ENCODE measurements at regions not wholly inside any gene's neighbourhood (a gene's known extent, or its start where the extent isn't known, plus 50 kb on each side); places are given as distances from the start of the nearest gene placed in this dataset.

DNA sequence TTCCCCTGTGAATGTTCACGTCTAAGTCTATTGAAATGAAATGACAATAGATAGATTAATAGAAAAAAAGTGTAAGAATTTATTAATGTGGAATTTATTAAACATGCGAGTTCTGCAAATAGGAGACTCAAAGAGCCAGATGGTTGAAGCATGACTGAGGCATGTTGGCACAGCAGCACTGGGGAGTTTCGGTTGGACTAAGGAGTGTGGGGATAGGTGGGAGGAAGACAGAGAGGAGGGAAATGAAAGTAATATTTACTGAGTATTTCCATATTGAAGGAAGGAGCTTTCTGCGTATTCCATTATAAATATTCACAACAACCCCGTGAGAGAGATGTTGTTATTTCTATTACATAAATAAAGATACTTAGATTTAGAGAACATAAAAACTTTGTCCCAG is 79.5 kb upstream of the ZNF644 start:
- TF ChIP-seq CTCF (IDR thresholded peaks at IDR 0.05 in 8 of 11, conservative IDR thresholded peaks at IDR 0.05 in 3 of 11) = no peak
- no peak for TF ChIP-seq POLR2A (IDR thresholded peaks at IDR 0.05)
- TF ChIP-seq POLR2AphosphoS5 (IDR thresholded peaks at IDR 0.05) = no peak
